HG03354 (cell line): ENCODE measurements at regions not wholly inside any gene's neighbourhood (a gene's known extent, or its start where the extent isn't known, plus 50 kb on each side); places are given as distances from the start of the nearest gene placed in this dataset.

ENCODE experiments used
- ATAC-seq: cut with Tn5 transposase; IDR thresholded peaks from one replicate; pipeline ENCODE4 v1.9.1; 2021; ENCODE audit warnings: mild to moderate bottlenecking; ENCODE audit not compliant: unreplicated experiment, poor library complexity, severe bottlenecking

DNA sequence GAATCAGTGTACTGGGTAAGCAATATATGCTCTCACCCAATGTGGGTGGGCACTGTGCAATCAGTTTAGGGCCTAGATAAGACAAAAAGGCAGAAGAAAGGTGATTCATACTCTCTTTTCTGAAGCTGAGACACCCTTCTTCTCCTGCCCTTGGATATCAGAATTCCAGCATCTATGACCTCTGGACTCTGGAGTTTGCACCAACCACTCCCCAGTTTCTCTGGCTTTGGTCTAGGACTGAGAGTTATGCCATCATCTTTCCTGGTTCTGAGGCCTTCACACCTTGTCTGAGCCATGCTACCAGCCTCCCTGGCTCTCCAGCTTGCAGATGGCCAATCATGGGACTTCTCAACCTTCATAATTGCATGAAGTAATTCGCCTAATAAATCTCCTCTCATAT, 724.6 kb upstream of the TYRP1 start:
- no peak for ATAC-seq

DNA sequence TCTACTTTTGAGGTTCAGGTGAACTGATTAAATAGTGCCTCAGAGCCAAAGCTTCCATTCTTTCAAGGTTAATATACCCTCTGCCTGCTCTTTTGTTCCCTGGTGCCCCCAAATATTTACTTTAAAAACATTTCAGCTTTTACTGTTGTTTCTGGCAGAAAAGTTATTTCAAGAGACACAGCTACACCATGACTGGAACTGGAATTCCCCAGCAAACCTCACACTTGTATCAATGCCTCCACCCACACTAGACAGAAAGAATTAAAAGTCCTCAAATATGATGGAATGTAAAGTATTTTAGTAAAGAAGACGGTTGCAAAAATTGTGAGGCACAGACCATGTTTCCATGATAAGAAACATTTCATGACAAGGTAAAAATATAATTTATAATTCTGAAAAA, 720.2 kb upstream of the TYRP1 start:
- ATAC-seq = no peak

DNA sequence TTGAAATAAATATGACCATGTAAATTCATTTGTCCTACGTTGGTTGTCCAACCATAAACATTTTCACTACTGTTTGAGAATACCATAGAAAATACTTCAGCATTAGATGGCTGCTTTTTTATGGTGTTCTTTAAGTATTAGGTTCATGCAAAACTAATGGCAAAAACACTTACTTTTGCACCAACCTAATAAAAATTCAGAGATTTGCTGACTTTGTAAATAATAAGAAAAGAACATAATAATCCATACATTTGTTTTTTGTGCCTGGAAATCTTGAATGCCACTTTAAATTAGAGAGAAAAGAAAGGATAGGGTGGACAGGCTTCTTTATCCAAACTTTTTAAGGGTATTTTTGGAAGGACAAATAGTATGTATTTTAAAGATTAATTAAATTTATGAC, 719.7 kb upstream of the TYRP1 start:
- ATAC-seq = no peak

DNA sequence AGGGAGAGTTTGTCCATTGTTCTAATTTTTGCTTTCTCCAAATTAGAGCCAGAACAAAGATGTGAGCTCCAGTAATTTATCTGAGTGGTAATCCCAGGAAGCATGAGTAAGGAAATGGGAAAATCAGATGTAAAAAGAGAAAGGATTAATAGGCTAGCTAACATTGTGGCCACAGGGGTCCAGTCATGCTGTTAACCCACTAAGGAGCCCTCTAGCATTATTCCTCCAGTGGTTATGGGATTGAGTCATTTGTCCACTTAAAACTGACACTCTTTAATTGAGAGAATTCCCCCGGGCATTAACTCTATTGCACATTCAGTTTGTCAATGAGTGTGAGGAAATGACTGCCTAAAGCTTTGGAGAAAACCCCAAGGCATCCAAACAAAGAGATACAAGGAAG, 700.3 kb upstream of the TYRP1 start:
- no peak for ATAC-seq

DNA sequence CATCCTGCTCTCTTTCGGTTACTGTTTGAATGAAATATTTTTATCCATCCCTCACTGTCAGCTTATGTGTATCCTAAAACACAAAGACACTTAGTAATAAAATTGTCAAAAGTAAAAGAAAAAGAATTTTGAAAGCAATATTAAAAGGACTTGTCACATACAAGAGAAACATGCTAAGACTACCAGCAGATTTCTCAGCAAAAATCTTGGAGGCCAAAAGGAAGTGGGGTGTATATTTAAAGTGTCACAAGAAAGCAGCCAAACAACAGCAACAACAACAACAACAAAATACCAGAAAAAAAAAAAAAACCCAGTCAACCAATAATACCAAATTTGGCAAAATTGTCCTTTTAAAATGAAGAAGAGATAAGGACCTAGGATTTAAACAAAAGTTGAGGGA, 678.7 kb upstream of the TYRP1 start:
- no peak for ATAC-seq

DNA sequence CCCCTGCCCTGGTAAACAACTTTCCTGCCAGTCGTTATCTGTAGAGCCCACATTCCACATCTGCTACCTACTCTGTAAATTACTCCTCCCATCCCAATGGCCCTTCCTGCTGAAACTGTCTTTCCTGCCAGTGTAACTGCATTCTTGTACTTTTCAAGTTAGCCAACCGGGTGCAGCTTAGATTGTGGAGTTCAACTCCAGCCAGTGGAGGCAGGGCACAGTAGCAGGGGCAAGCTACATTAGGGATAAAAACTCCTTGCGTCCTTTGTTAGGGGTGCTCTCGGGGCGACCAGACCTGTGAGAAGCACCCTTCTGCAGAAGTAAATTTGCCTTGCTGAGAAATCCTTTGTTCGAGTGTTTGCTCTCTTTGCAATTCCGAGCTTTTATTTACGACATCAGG, 639.0 kb upstream of the TYRP1 start:
- no peak for ATAC-seq

DNA sequence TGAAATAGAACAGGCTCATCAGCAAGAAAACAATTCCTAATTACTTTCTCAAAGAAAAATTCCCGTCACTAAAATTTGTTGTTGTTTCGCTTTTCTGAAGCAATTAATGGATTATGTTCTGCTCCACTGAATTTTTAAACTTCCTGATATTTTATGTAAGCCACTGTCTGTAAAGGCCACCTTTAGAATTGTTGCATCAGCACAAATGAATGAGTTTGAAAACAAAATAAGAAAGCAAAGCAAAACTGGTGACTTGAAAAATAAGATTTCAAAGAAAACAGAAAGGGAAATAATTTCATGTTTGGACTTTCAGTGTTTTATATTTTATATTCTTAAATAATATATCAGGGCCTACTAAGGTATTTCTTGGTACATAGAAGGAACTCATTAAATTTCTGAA, 636.3 kb upstream of the TYRP1 start:
- ATAC-seq = no peak

DNA sequence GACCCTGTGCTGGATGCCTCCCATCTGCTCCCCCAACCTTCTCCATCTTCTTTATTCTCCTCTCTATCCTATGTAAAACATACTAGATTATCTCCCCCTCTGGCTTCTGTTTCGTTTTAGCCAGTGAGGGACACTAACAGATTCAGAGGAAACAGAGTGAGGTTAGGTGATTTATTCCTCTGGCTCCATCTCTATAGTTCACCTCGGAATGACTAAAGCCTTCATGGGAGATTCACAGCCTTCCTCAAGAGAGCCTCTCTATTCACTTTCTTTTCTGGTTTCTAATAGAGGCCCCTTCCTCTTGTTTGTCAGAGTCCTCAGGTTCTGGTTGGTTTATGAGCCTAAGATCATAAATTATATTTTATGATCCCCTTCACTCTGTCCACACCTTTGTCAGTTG, 633.1 kb upstream of the TYRP1 start:
- ATAC-seq = no peak

DNA sequence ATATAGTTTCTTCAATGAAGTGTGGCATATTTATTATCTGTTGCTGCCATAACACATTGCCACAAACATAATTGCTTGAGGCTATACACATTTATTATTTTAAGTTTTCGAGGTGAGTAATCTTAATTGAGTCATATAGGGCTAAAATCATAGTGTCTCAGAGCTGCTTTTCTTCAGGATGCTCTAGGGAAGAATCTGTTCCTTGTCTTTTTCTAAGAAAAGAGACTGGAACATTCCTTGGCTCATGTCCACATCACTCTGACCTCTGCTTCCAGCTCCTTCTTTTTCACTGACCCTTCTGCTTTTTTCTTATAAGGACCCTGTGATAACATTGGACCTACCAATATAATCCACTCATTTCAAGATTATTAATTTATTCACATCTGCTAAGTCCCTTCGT, 632.4 kb upstream of the TYRP1 start:
- no peak for ATAC-seq

DNA sequence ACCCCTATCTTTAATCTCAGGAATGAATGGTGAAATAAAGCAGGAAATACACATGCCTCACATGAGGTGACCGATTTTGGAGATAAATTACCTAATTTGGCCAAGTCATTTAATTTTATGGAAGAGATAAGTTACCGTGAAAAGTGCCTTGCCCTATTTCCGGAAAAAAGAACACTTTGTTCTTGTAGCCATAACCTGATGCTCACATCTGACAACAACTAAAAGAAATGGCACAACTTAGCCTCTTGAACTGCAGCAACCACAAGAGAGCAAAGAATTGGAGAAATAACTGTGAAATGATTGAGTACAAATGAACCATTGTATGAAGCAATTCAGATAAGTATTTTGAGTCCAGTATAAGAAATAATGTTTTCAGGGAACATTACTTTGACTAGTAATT, 628.1 kb upstream of the TYRP1 start:
- no peak for ATAC-seq

DNA sequence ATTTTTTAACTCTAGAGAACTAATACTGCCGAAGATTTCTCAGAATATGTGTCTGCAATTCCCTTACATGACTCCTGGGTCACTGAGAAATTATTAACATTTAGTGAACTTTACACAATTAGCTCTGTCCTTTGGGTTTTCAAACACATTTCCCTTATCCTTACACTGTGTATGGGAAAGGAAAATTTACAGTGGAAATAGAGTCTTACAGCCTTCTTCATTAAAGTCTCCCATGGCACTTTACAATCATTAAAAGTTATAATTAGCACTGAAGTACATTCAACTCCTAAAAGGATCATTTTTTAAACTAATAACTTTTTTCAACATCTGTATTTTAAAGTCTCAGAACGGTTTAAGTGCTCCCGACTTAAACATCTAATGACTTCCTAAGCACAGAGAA, 627.5 kb upstream of the TYRP1 start:
- no peak for ATAC-seq

DNA sequence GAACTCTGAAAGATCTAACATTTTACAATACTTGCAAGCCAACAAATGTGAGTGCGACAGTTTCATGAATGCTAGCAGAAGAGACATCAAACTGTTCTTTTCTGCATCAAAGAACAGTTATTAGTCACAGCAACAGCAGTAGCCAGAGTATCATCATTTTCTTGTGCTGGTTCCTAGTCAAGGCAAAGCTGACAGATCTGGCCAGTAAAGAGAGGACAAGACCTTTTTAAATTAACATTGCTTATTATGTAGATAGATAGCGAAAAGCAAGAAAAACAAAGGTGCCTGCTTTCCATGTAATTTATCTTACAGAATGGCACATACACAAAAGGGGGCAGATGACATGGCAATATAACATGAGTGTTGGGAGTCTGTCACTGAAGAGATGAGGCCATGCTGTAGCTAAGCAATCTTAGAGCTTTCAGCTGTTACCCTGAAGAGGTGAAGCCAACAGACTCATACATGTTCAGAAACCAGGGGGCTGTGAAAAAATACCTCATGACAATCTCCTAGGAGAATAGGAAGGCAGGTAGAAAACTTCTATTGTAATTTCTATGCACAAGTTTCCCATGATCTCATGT, 626.6 kb upstream of the TYRP1 start:
- no peak for ATAC-seq

DNA sequence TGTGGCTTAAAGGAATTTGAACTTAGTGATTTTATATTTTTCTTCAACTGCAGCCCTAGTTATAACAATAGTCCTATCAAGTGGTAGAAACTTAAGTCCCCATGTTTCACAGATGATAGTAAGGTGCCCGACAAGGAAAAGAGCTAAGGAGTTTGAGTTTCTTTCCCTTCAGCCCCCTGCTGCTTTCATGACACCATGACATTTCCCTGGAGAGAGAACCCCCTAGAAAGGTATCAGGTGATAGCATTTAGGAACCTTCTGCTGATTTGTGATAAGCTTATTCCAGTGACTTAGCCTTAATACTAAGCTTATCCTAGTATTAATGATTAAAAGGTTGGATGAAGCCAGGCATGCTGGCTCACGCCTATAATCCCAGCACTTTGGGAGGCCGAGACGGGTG, 623.8 kb upstream of the TYRP1 start:
- ATAC-seq = no peak

DNA sequence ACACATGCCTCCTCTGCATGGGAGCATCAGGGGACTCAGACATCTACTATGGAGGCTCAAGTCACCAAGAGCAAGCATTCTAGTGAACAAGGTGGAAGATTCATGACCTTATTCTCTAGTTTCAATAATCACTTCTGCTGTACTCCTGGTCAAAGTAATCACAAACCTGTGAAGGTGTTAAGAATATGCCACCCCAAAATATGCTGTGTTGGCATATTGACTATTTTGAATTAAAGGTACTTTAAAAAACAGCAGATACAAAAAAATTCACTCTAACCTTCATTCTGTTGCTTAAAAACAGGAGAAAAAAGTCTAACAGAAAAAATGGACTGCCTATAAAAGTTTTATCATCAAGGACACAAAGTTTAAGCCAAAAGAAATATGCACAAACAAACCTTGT, 607.8 kb upstream of the TYRP1 start:
- no peak for ATAC-seq

DNA sequence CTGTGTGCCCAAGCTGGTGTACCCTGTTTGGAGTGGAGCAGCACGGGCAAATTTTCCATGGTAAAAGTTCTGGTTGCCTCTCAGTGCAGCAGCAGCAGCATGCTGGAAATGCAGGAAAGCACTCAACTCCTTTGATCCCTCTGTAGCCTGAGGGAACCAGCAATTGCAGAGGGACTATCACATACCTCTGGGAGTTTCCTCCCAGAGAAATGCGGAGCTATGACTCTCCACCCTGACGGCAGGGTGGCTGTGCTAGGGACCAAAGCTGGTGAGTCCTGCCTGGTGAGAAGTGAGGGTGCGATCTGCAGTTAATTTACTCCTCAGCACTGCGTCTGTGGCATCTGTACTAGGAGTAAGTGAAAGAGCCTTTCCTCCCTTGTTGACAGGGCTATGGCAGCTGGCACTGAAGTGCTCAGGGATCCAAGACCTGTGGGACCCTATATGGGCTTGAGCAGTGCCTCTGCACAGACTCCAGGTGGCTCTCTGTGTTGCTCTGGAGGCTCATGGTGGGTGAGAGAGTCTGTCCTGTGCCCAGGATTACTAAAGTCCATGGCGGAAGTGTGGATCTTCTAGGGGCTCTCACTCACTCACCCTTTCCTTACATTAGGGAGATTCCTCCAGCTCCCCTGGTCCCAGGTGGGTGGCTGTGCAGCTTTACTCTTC, 601.2 kb upstream of the TYRP1 start:
- no peak for ATAC-seq

DNA sequence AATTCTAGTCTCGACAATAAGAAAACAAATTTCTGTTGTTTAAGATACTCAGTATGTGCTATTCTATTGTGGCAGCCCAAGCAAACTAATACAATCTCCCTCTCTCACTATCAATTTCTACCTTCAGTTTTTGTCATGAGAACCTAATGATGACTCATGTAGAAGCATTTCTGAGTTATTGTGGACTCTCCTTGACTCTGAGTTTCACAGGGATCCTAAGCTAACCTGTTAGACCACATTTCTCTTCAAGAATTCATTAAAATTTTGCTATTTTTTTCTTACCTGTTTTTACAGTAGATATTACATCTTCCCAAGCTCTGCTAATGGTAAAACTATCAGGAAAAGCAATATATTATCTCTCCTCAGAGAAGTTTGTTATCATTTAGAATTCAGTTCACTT, 599.1 kb upstream of the TYRP1 start:
- ATAC-seq = no peak

DNA sequence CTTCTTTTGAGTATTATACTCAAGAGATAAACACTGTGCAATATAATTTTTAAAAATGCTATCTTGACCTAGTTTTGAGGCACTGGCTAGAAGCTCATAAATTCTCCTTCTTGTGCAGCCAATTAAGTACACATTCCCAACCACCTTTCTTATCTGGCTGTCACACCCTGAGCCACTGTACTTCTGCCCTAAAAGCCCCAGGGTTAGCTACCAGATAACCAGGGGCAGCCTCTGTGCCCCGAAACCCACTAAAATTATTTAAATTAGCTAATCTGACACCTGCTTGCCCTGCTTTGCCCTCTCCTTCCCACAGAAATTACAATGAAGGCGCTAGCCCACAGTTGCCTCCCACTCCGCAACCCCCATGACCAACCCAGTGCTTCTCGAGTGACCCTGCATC, 597.3 kb upstream of the TYRP1 start:
- no peak for ATAC-seq

DNA sequence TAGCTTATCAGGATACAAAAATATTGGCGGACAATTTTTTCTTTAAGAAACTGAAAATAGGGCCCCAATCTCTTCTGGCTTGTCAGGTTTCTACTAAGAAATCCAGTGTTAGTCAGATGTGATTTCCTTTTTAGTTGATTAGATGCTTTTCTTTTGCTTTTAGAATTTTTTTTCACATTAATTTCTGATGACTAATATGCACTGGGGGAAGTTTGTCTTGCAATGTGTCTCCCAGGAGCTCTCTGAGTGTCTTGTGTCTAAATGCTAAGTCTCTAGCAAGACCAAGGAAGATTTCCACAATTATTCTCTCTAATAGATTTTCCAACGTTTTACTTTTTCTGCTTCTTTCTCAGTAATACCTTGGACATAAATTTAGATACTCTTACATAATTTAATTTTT, 559.8 kb upstream of the TYRP1 start:
- ATAC-seq = no peak

DNA sequence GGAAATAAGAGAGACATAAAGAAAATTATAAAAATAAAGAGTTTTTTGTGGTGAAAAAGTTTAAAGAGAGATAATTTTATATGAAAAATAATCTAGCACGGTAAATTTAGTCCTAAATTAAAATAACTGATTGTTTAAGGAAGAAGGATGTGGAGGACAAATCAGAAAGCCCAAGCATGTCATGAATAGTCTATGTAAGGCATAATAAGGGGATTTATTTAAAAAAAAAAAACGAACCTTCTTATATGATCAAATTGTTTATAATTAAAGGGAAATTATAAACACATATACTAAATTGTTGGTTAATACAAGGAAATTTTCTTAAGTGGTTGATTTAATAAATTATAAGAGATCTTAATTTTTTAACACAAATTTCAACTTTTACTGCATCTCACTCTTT, 551.8 kb upstream of the TYRP1 start:
- no peak for ATAC-seq

DNA sequence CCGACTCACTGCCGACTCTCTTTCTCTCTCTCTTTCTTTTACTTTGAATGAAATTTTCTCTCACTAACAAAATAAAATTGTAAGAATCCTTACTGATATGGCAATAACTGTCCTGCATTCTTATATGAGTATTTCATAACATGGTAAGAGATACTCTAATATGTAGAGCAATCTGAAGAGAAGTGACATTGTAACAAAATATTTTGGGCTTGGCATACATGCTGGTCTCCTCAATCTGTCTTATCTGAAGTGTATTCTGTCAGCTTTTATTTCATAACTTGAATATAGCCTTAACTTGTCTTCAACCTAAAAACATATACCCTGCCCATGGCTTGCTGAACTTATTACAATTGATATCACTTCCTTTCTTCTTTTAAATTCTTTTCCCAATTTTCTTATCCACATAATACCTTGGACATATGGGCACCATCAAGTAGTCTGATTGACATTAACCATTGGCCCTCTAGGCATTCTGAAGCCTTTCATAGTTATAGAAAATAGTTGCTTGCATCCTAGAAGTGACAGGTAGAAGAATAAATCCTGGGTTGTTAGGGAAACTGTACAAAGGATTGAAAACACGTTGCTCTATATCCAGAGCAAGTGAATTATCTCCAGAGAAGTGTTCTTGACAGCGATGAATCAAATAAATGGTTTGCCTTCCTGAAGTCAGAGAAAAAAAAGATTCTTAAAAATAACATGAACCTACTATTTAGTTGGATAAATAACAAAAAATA, 537.6 kb upstream of the TYRP1 start:
- no peak for ATAC-seq

DNA sequence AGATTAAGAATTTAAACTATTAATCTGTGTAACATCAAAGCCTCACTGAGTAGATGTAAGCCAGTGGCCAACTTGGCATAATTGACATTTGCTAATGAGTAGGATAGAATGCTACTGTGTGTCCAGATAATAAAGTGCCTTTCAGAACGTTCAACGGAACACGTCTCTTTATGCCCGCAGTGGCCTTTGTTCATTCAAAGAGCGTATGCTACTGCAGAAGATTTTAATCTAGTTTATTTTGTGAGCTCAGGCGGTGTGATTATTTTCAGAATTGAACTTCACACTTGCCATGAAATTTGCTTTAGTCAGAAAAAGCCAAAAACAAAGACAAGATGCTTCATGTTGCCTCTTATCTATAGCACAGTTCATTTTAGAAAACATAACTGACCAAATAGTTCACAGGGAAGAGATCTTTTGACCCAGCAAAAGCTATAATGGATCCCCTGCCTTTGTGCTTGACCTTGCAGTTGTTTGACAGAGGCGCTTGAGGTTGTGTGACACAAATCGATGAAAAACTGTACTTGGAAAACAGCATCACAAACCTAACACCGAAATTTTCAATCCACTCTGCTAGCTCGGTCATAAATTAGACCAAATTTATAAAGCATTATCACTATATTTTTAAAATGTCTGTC, 530.9 kb upstream of the TYRP1 start:
- no peak for ATAC-seq
